Esophagus (tissue), 2 donors: ENCODE measurements at regions not wholly inside any gene's neighbourhood (a gene's known extent, or its start where the extent isn't known, plus 50 kb on each side); places are given as distances from the start of the nearest gene placed in this dataset.

Experiments
- H3K27ac ChIP-seq, 2 donors: one replicate each; pipeline ENCODE4 v1.5.1; 2013; ENCODE audit warnings: low read depth in 2 of 2, mild to moderate bottlenecking in 2 of 2, inconsistent platforms in 1 of 2, low read length in 1 of 2, moderate library complexity in 1 of 2
- H3K27me3 ChIP-seq, 2 donors: one replicate each; pipeline ENCODE4 v1.6.1; 2013; ENCODE audit warnings: low read length in 2 of 2, control low read depth in 1 of 2, mild to moderate bottlenecking in 1 of 2; ENCODE audit not compliant: insufficient read depth in 2 of 2, control insufficient read depth in 1 of 2
- H3K36me3 ChIP-seq, 2 donors: one replicate each; pipeline ENCODE4 v1.6.1; 2013; ENCODE audit warnings: low read length in 1 of 2; ENCODE audit not compliant: control insufficient read depth in 2 of 2, insufficient read depth in 2 of 2
- H3K4me1 ChIP-seq, 2 donors: one replicate each; pipeline ENCODE4 v1.6.1; 2013; ENCODE audit warnings: low read length in 1 of 2; ENCODE audit not compliant: control insufficient read depth in 2 of 2, insufficient read depth in 2 of 2
- H3K4me3 ChIP-seq, 2 donors: one replicate each; pipeline ENCODE4 v1.5.1; 2013; ENCODE audit warnings: low read length in 2 of 2, mild to moderate bottlenecking in 2 of 2, low read depth in 1 of 2, moderate library complexity in 1 of 2
- H3K9me3 ChIP-seq, 2 donors: one replicate each; pipeline ENCODE4 v1.6.1; 2013; ENCODE audit warnings: mild to moderate bottlenecking in 2 of 2, low read depth in 1 of 2, low read length in 1 of 2, moderate library complexity in 1 of 2; ENCODE audit not compliant: control insufficient read depth in 2 of 2, insufficient read depth in 1 of 2
- WGBS, 2 donors: extraction: QIAGEN DNeasy Blood & Tissue Kit; methylation state at CpG; one replicate each; pipeline ENCODE4 v1.1.7; 2013; 5-methylcytosine and 5-hydroxymethylcytosine counted together
- donor health status: healthy with polysubstance abuse.
- donor health status: Bipolar disorder and iron deficiency.

GRCh38 chr6:139439349-139439748 lies 64.9 kb upstream of the CITED2 start:
- H3K9me3 ChIP-seq, result no peaks in the 10 kb centered on the region
- H3K4me1 ChIP-seq, result peaks cover 0 to 2% of the 10 kb centered on the region in 2 donors
- no peaks in the 10 kb centered on the region for H3K27me3 ChIP-seq
- H3K27ac ChIP-seq, result no peak overlapping the region
- no peak overlapping the region for H3K4me3 ChIP-seq
- no peaks in the 10 kb centered on the region for H3K36me3 ChIP-seq
- WGBS, 2 donors, result 64 to 70% methylated on average over 6 of the region's 6 CpGs

DNA sequence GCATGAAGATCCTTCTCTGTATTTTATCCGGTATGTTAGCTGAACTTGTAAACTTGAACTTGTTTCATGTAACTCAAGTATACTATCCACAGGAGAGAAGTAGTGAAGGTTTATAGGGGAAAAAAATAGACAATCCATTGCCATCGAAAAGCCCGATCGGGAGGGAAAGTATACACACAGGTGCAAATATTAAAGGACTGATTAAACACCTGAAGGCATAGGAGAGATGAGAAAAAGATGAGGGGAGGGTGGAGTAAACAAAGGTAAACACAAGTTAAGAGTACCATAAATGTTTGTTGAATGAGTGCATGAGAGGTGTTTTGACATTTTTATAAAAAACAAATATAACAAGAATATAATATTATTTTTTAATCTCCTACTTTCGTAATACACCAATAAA lies 64.3 kb upstream of the CITED2 start:
- peaks cover 0 to 2% of the 10 kb centered on the region in 2 donors for H3K4me1 ChIP-seq
- H3K36me3 ChIP-seq, result no peaks in the 10 kb centered on the region
- no peak overlapping the region for H3K4me3 ChIP-seq
- H3K9me3 ChIP-seq, result no peaks in the 10 kb centered on the region
- WGBS, 2 donors, result 96 to 99% methylated on average over 5 of the region's 5 CpGs
- H3K27ac ChIP-seq, result no peak overlapping the region
- no peaks in the 10 kb centered on the region for H3K27me3 ChIP-seq

- WGBS, 2 donors, result 85 to 88% methylated on average over 3 of the region's 3 CpGs
- no peaks in the 10 kb centered on the region for H3K36me3 ChIP-seq
- H3K9me3 ChIP-seq, result no peaks in the 10 kb centered on the region
- H3K27me3 ChIP-seq, result no peaks in the 10 kb centered on the region
- H3K4me1 ChIP-seq, result peaks cover 0 to 2% of the 10 kb centered on the region in 2 donors
- H3K27ac ChIP-seq, result no peak overlapping the region
- no peak overlapping the region for H3K4me3 ChIP-seq
Observed at GRCh38 chr6:139436957-139437348, 62.5 kb upstream of the CITED2 start.

DNA sequence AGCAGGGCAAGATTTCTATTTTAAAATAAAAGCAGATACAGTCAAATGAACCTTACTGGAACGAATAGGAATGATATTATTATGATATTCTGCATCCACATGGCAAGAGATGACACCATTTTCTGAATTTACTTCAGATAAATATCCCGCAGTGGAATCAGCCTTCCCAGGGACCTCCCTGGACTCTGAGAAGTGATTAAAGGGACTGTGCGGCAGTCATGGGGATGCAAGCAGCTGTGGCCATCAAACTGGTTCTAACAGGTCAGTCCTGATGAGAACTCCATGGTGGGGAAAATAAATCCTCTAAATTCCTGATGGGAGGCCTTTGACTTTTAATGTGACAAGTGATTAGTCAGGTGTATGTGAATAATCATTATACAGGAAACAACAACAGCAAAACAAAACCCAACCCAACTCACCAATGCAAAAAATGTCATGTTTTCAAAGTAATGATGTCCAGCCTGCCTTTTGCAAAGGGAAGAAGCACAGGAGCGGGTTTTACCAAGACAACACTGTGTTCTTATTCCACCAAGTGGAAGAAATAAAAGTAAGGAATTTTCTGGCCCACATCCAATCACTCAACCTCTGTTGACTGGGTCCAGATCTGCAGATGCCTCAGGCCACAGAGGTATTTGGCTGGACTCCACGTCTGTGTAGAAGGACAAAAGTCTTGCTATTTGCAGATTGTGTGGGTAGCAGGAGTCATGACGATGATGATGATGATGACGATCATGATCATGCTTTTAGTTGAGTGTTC lies 61.9 kb upstream of the CITED2 start:
- H3K27ac ChIP-seq, result no peak overlapping the region

DNA sequence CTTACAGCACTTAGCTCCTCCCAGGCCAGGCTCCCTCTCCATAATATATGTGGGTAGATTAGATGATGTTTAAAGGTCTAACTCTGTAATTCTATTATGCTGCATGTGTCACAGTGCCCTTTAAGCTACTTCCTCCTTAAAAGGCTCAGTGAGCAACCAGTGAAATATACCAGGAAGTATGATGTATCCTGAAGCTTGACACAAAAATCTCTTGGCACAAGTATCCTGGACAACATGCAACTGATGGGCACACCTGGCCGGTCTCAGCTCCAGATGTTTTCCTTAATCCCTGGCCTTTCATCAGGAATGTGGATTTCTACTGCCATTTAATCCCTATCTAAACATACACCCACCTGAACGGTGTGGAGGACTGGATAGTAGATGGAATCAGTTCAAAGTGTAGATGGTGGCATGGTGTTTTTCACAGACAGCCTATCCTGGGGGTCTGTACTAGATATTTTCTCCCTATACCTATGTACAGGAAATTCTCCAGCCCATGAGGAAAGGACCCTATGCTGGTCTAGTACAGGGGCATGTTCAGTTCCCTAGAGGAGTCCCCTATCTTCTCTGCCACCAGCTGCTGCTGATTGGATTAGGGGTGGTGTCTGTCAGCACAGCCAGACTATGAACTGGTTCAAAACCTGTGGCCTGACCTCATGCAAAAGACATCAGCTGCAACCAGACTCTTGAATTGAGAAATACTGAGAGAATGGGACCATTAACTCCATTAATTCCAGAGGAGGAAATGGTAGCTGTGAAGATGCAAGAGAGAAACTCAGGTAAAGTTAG lies 59.4 kb upstream of the CITED2 start:
- Histone ChIP-seq H3K27me3 (no peaks in the 10 kb centered on the region), H3K4me1 (peaks cover 0 to 2% of the 10 kb centered on the region in 2 donors), H3K4me3 (no peak overlapping the region), H3K9me3 (peaks cover 0 to 2% of the 10 kb centered on the region in 2 donors), H3K27ac (peak overlapping the region in 1 of 2 donors; percentile 36), H3K36me3 (no peaks in the 10 kb centered on the region)
- WGBS, 2 donors, result 29 to 32% methylated on average over 2 of the region's 2 CpGs

More for the DNA sequence above, 61.9 kb upstream of the CITED2 start:
- no peaks in the 10 kb centered on the region for H3K36me3 ChIP-seq
- no peaks in the 10 kb centered on the region for H3K9me3 ChIP-seq
- peaks cover 0 to 2% of the 10 kb centered on the region in 2 donors for H3K4me1 ChIP-seq
- no peak overlapping the region for H3K4me3 ChIP-seq
- H3K27me3 ChIP-seq, result no peaks in the 10 kb centered on the region
- WGBS, 2 donors, result 70% methylated on average over 7 of the region's 7 CpGs

DNA sequence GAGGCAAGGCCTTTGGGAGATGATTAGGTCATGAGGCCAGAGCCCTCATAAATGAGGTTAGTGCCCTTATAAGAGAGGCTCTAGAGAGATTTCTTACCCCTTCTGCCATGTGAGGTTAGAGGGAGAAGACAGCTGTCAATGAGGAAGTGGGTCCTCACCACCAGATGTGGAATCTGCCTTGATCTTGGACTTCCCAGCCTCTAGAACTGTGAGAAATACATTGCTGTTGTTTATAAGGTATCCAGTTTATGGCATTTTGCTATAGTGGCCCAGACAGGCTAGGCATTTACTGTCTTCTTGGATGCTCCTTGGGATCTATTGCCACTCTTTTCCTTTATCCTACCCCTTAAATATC lies 57.1 kb upstream of the CITED2 start:
- Histone ChIP-seq H3K4me3 (no peak overlapping the region), H3K9me3 (peaks cover 0 to 2% of the 10 kb centered on the region in 2 donors), H3K27ac (no peak overlapping the region), H3K4me1 (no peaks in the 10 kb centered on the region), H3K27me3 (no peaks in the 10 kb centered on the region), H3K36me3 (no peaks in the 10 kb centered on the region)

- H3K27me3 ChIP-seq, result no peaks in the 10 kb centered on the region
- 85 to 92% methylated on average over 4 of the region's 4 CpGs for WGBS, 2 donors
- H3K4me3 ChIP-seq, result no peak overlapping the region
- H3K4me1 ChIP-seq, result no peaks in the 10 kb centered on the region
- H3K27ac ChIP-seq, result no peak overlapping the region
- H3K36me3 ChIP-seq, result no peaks in the 10 kb centered on the region
- H3K9me3 ChIP-seq, result peaks cover 0 to 2% of the 10 kb centered on the region in 2 donors
Observed at GRCh38 chr6:139430899-139431601, 56.6 kb upstream of the CITED2 start.

- Histone ChIP-seq H3K36me3 (no peaks in the 10 kb centered on the region), H3K4me3 (no peak overlapping the region), H3K27ac (no peak overlapping the region), H3K27me3 (no peaks in the 10 kb centered on the region), H3K9me3 (peaks cover 0 to 2% of the 10 kb centered on the region in 2 donors), H3K4me1 (no peaks in the 10 kb centered on the region)
- 92 to 93% methylated on average over 7 of the region's 7 CpGs for WGBS, 2 donors
Observed at GRCh38 chr6:139429580-139430145, 55.2 kb upstream of the CITED2 start.

DNA sequence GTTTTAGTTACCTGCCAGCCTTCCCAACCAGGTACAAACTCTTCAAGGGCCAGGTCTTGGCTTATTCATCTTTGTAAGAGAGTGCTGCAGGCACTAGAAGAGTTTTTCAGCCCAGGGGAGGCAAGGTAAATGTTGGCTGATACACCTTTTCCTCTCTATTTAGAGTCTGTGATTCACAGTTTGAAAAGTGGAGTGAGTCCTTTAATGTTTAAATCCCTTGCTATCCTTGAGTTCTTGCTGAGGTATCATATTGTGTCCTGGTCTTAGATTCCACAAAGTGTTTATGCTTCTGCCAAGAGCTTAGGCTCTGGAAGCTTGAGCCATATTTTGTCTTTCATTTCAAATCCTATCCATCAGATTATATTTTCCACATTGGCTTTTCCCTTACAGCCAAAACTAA lies 52.8 kb upstream of the CITED2 start:
- H3K36me3 ChIP-seq, result no peaks in the 10 kb centered on the region

More for the DNA sequence above, 52.8 kb upstream of the CITED2 start:
- Histone ChIP-seq H3K4me1 (no peaks in the 10 kb centered on the region), H3K27ac (no peak overlapping the region), H3K4me3 (no peak overlapping the region), H3K9me3 (peaks cover 0 to 2% of the 10 kb centered on the region in 2 donors), H3K27me3 (no peaks in the 10 kb centered on the region)
